GM18907 (cell line): ENCODE measurements at regions not wholly inside any gene's neighbourhood (a gene's known extent, or its start where the extent isn't known, plus 50 kb on each side); places are given as distances from the start of the nearest gene placed in this dataset.
A peak's percentile ranks its signal among the peaks of the same experiment; 100 is the strongest.

Experiments
- ATAC-seq: cut with Tn5 transposase; IDR thresholded peaks from one replicate; pipeline ENCODE4 v1.9.1; 2021; ENCODE audit warnings: mild to moderate bottlenecking, moderate library complexity; ENCODE audit not compliant: unreplicated experiment

DNA sequence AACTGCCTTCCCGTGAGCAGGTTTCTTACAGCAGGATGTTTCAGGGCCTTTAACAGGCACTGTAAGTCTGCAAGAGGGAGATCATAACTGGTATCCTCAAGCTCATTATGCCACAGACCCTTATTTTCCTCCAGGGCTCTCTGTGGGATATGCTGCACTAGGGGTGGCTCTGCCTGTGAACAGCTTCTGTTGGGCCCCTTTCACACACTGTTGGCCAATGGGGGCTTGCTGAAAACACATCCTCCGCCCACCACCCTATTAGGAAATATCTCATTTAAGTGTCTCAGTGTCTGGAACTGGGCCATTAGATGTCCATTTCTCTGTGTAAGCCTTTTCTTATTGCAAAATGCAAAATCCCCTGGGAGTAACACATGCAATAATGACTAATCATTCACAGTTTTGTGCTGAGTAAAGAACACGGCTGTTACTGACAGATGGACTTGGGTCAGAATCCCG, 414.3 kb upstream of the HS6ST1 start:
- peak; percentile 48 for ATAC-seq

DNA sequence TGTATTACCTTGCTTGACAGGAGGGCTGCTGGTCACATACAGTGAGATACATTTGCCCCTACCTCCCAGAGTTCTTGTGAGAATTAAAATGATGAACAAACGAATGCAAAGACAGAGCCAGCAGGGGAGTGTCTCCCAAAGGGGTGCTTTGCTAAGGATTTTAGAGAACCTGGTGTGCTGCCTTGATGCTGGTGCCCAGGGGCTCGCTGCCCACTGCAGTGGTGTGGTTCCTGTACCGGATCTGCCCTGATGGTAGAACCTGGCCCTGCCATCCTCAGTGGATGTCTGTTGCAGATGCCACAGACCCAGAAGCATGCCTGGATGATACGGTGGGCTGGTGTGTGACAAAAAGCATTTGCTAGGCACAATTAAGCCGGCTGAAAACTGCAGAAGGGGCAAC, 414.8 kb upstream of the HS6ST1 start:
- no peak for ATAC-seq

DNA sequence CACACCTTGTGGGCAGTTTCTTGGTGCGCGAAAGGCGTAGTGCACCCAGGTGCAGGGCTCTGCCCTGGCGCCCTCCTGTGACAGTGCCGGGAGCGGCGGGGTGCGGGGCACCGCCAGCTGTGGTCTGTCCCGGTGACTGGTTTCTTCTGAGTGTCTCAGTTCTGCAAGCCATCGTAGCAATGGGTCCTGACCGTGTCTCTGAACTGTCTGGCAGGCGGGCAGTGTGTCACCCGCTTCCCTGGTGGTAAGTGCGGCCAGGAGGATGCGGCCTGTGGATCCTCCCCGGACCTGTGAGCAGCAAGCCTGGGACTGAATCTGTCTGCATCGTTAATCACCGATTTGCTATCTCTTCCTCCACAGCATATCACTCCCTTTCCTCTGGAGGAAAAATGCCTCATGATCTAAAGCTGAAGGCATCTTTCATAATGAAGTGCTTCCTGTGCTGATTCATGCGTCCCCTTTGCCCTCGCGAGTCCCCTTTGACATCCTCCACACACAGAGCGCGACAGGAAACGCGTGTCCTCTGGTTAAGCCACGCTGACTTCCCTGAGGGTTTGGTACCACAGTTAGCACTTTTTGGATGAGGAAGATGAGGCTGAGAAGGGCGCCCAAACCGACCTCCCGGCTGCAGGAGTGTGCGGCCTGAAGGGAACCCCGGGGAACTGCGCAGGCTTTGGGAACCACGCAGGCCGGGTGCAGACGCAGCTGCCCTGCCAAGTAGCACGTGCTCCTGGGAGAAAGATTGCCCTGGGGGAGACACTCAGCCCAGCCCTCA, 416.0 kb upstream of the HS6ST1 start:
- ATAC-seq, result peak; percentile 56

DNA sequence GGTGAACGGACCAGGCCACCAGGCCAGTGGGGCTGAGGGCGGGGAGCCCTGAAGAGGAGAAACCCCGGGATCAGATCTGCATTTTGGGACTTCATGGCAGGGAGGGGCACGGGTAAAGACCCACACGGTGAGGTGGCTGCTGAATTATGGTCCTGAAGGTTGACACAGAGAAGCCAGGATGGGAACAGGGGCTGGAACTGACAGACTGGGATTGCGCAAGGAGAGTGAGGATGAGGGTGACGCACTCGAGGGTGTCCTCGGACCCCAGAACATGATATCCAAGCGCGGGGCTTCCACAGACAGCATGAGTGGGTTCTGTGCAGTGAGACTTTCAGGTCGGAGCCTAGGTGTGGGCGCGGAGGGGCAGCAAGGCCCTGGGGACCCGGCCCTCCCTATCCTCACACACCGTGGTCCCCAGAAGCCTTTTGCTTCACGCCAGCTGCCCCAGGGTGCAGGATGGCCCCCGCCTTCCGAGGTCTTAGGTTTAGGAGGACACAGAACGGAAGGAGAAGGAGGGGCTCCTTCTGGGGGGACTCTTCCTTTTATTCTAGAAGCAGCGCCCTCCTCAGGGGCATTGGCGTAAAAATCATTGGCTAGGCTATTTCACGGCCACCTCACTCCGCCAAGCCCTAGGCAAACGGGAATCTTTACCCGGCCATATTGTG, 416.8 kb upstream of the HS6ST1 start:
- ATAC-seq, result no peak

DNA sequence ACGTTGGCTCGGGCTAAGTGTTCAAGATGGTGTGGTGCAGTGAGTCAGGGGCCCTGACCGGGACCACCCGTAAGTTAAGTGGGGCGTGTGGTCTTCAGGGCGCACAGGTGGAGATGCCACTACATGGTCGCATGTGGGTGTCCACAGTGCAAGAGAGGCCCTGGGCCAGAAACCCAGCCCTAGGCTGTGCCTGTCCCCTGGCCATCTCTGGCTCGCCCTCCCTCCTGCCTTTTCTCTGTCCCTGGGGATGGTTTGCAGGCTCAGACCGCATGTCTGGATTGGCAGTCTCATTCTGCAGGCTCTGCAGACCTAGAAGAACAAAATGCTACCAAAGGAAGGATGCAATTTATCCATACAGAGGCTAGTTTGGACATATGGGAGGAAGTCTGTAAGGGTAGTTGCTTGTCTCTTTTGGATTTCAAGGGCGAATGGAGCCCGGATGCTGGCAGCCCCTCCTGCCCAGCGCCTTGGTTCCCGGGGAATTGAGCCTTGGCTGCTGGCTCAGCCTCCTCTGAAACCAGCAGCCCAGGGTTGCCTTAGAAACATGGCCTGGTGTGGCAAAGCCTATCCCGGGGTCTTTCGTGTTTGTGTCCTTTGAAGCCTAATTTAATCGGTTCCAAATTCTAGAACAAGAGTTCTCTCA, 417.5 kb upstream of the HS6ST1 start:
- ATAC-seq, result no peak

DNA sequence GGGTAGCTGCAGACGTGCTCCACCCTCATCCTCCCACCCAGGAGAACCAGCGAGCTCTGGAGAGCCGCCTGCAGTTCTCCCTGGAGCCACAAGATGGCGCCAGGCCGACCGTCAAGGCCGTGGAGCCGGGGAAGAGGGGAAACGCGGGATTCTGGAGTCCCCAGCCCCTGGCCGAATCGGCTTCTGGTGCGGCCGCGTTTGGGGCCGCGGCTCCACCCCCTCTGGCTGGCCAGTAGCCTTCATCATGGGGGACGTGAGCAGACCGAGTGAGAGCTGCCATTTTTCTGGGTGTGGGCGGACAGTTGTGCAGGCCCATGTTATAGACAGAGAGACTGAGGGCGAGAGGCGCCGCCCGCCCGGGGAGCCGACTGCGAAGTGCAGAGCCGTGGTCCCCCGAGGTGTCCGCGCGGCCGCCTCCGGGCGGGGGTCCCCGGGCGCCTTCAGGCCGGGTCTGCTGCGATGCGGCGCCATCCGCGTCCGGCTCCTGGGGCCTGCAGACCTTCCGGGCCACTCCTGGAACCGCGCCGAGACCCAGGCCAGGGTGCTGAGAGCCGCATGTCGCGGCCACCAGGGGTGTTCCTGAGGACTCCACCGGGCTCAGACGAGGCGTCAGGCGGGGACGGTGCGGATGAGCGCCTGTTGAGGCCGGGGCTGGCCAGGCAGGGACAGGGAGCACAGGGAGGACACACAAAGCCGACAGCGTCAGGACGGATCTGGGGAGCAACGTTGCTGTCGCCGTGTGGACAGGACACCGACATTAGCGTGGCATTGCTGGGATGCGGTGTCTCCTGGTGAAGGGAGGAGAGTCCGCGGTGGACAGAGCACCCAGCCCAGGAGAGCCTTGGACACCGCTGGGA, 418.2 kb upstream of the HS6ST1 start:
- peak; percentile 49 for ATAC-seq

DNA sequence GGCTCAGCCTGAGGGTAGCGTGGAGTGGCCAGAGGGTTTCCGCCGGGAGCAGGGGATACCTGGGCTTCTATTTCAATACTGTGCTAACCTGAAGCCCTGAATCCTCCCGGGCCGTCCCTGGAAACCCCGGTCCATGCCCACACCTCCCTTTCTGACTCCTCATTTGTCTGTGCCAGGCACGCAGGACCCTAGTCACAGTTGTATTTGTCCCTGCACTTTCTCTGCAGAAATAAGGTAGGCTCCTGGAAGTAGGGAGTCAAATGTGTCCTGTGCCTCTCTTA, 418.8 kb upstream of the HS6ST1 start:
- ATAC-seq, result no peak

DNA sequence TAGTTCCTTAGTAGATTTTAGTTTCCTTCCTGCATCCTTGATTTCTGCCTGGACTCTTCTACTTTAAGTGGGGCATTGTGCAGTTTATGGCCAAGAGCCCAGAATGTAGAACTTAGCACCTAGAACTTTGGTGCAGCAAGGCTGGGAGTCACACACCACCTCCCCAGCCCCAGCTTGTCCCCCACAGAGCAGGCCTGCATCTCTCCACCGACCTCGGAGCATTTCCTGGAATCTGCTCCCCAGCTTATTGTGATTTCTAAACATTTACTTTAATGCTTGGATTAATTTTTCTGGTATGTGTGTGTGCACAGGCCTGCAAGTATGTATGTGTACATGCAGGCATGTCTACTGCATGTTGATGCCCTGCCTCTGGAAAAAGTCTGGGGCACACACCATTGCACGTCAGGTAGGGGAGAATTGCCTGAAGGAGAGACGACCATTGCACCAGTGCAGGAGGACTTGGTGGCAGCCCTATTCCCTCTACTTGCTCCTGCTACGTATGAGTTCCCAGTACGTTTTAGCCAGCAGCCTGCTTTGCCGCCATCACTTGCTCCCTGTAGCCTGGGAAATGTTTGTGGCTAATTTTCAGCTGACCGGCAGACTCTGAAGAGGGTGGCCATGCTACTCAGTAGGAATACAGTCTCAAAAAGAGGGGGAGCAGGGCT, 419.9 kb upstream of the HS6ST1 start:
- no peak for ATAC-seq

DNA sequence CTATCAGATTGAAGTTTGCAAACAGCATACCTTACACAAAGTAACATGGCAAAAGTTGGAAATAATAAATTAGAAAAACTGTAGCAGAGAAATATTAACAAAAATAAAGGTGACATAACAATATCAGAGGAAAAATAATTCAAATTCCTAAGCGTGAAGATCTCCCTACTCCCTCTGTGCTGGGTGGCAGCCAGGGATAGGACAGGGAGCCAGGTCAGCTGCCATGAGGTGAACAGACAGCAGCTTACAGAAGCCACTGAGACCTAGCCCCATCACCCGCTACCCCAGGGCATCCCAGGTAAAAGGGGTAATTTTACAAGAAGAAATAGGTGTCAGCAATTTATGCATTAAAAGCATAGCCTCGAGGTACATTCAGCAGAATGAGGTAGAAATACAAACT, 423.8 kb upstream of the HS6ST1 start:
- no peak for ATAC-seq

DNA sequence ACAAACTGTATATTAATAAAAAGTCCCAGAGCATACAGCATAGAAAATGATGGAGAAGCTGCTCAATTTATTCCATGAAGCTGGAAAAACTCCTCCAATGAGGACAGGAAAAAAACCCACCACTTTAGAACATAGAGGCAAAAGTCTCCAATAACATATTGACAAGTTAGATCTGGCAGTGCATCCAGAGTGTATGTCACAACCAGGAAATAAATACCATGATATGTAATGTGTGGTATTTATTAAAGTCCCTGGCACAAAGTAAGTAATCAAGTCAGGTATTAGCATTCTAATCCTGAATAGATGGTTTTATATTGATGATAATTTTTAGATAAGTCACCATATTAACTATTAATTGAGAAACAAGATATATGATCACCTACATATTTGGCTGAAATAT, 427.3 kb upstream of the HS6ST1 start:
- no peak for ATAC-seq

DNA sequence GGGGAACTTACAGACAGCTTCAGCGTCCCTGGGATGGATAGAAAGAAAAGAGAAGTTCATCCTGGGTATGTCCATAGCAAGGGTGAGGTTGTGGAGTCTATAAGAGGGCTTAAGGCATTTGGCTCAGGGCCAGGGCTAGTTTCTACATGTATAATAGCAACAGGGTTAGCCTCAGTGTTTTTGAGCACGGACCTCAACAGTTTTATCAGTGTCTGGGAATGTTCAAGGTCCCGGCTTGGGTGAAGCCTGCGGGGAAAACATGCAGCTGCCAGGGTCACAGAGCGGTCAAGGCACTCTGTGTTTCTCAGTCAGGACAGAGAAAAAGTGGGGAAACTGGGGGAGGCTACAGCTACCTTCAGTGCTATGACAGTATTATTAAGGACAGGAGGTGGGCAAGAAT, 427.7 kb upstream of the HS6ST1 start:
- no peak for ATAC-seq

DNA sequence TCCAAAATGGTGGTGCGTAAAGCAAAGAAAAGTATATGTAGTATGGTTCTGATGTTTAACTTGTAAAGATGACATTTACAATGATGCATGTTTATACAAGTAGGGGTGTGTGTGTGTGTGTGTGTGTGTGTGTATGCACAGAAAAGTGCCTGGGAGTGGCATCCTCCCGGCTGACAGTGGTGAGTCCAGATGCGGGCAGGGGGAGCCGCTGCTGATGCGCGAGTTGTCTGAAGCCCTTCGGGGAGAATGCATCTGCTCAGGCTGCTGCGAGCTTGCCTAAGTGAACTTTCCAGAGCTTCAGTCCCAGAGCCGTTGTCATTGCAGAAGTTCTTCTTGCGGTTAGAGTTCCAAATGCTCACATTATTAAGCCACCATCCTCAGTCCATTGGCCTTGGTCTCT, 429.7 kb upstream of the HS6ST1 start:
- ATAC-seq, result no peak

DNA sequence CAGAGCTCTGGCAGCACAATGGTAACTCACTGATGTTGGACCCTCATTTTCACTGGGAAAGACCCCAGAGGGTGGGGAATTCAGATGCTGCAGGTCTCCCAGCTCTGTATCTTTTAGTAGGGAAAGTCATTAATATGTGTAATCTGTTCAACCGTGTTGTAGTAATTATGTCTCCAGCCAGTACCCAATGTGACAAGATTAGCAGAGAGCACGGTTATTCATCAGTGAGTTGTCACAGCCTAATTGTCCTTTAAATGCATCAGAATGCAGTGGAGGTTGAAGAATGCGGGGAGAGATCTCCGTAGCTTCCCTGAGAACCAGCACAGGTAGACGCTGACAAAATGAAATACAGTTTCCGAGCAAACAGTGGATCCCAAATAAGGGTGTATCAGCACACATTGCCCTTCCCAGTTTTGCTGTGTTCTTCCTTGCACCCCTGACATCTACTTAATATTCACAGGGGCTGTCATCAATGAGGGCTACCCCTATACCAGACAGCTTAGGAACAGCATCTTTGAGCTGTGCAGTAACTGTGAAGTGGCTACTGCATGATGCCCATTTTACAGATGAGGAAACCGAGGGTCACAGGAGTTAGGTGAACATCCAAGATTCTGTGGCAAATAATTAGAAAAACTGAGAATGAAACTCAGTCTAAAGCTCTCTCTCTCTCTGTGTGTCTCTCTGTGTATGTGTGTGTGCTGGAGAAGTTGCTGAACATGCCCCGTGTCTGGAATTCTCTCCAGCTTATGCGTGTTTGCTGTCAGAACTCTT, 430.4 kb upstream of the HS6ST1 start:
- no peak for ATAC-seq

DNA sequence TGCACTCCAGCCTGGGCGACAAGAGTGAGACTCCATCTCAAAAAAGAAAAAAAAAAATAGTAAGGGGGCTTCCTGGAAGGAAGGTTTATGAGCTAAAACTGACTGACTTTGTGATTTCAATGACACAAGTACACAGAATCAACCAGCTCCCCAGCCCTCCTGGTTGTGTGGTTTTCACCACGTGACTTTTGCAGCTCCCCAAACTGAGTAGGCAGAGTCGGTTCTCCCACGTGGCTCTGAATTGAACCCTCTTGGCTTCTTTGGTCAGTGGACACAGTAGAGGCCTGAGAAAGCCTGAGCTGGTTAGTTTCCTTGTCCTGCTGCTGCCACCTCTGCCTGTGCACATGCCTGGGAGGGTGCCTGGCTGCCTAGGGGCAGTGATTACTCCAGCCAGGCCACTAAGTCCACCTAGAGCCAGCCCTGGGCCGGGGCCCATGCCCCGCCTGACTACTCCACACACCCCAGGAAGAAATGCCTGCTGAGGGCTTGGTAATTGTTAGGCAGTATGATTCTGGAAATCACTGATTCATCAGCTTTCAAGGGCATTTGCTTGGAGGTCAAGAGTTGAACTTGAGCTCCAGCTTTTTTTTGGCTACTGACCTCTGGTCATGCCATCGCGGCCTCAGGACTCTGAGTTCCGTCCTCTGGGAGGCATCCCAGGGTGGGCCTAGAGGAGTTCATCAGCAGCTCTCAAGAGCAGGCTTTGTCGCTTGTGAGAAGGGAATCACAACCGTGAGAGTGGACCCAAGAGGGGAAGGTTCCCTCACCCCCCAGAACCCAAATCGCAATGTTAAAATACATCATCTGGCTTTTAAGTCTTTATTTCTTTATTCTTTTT, 431.9 kb upstream of the HS6ST1 start:
- ATAC-seq, result no peak

DNA sequence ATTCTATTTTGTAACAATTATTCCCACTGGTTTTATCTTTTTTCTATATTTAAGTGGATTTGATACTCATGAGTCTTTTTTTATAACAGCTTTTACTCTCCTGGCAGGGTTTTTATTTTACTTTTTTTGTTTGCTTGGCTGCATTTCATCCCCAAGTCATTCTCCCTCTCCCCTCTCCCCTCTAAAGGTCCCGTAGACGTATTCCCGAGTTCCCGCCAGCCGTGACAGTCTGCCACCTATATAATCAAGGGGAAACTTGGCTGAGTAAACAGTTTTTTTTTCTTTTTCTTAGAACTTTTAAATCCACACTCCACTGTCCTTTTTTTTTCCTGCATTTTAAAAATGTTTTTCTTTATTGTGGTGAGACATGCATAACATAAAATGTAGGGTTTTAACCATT, 433.1 kb upstream of the HS6ST1 start:
- no peak for ATAC-seq

DNA sequence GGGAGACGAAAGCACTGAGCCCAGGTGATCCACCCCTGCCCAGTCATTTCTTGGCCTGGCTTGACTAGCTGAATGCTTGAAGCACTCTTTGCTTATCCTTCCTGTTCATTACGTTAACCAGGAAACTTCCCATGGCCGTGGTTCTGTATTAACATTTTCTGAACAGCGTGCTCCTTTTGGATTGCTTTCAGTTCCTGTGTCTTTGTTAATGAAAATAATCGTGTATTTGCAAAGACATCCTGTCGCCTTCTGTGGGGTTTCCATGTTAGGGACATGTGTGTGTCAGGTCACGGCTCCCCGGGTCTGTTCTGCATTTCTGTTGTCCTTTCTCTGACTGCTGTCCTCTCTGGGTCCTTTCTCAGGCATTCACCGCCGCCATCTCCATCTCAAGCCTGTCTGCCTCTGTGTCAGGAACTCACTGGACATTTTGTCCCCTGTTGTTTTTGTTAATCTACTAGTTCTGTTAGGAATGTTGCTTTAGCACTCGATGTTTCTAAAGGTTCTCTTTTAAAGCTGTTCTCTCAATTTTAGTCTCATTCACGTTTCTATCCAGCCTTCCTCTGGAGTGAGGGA, 434.1 kb upstream of the HS6ST1 start:
- ATAC-seq, result no peak

DNA sequence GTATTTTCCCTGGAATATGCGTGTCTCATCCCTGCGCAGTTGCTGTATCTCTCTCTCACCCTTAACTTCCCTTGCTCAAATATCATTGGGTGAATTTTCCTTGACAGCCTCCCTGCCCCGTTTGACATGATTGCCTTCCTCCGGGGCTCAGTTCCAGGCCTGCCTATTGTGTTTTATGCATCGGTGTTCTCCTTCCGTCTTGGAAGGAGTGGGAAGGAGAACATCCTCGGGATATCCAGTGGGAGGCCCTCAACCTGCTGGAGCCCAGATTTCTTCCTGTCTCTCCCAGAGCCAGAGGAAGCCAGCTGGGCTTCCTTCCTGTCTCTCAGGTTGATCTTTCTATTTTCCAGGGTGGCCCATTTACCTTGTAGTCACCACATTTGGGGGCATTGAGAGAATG, 434.7 kb upstream of the HS6ST1 start:
- no peak for ATAC-seq

DNA sequence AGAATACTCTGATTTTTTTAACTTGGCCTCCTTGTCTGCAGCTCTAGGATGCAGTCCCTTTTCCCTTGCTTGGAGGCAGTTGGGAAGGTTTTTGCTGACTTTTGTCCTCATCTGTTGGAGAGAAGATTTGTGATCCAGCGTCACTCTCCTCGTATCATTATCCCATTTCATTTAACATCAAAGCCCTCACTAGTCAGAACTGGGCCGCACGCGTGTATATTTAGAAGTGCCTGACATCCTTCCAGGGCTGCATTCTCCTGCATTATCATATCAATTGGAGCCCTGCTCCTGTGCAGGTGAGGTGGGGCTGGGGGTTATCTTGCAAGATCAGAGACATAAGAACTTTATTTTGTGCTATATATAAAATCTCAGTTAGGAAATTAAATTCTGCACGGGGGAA, 435.1 kb upstream of the HS6ST1 start:
- ATAC-seq, result peak; percentile 1

DNA sequence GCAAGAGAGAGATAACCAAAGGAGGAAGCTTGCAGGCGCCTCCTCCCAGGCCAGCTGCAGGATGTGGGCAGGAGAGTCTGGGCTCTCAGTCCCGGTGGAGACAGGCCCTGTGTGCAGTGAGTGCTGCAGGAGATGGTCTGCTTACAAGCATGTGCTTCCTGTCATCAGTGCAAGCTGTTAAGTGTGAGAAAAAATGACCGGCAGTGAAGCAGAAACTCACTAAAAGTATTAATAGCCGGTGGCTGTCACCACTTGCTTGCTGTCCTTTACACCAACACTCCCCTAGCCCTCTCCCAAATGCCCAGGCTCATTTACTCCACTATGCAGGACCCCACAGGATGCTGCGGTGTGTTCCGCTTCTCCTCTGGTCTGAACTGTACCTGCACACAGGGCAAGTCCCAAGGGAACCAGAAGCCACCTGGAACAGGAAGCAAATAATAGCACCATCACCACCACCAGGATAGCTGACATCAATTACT, 435.6 kb upstream of the HS6ST1 start:
- peak; percentile 98 for ATAC-seq
